ENCODE measurements at regions not wholly inside any gene's neighbourhood (a gene's known extent, or its start where the extent isn't known, plus 50 kb on each side); places are given as distances from the start of the nearest gene placed in this dataset.
"Not testable (repeated sequence)": the region's sequence is repeated elsewhere in the genome, so short reads cannot be mapped to it uniquely, and the experiment has no call there.

- CTCF ChIA-PET = no interaction called here
- Mint-ChIP-seq H3K27me3 (no peaks in the 10 kb centered on the region), H3K4me1 (no peaks in the 10 kb centered on the region), H3K4me3 (no peak overlapping the region), H3K36me3 (ENCODE audit: low read depth) (no peaks in the 10 kb centered on the region), H3K9me3 (ENCODE audit: low read depth) (peaks cover 26% of the 10 kb centered on the region), H3K27ac (no peak overlapping the region)
- ATAC-seq (no peak), DNase-seq (no peak)
- POLR2A ChIA-PET = no interaction called here
- intact Hi-C loops (cut with DNase I, micrococcal nuclease) = no loop called here
Measured at GRCh38 chr10:37067576-37067975, 57.8 kb upstream of the ANKRD30A start.

- ATAC-seq; H3K4me3 Mint-ChIP-seq; H3K27me3 Mint-ChIP-seq; DNase-seq; intact Hi-C loops (cut with DNase I, micrococcal nuclease); H3K4me1 Mint-ChIP-seq; CTCF ChIA-PET; POLR2A ChIA-PET; H3K27ac Mint-ChIP-seq; H3K36me3 Mint-ChIP-seq (ENCODE audit: low read depth): not testable (repeated sequence)
- H3K9me3 Mint-ChIP-seq (ENCODE audit: low read depth) = peaks cover 14% of the 10 kb centered on the region
Measured at GRCh38 chr10:37062296-37062695, 63.1 kb upstream of the ANKRD30A start.

- Mint-ChIP-seq H3K4me3 (no peak overlapping the region), H3K9me3 (ENCODE audit: low read depth) (peaks cover 5% of the 10 kb centered on the region), H3K27ac (no peak overlapping the region), H3K4me1 (no peaks in the 10 kb centered on the region), H3K27me3 (no peaks in the 10 kb centered on the region), H3K36me3 (ENCODE audit: low read depth) (no peaks in the 10 kb centered on the region)
- intact Hi-C loops (cut with DNase I, micrococcal nuclease) = no loop called here
- POLR2A ChIA-PET = no interaction called here
- DNase-seq = no peak
- CTCF ChIA-PET = no interaction called here
- no peak for ATAC-seq
Measured at GRCh38 chr10:37057261-37057660, 68.1 kb upstream of the ANKRD30A start.

GRCh38 chr10:37053476-37053875 lies 71.9 kb upstream of the ANKRD30A start:
- ATAC-seq (no peak), DNase-seq (no peak)
- no peaks in the 10 kb centered on the region for H3K36me3 Mint-ChIP-seq (ENCODE audit: low read depth)
- intact Hi-C loops (cut with DNase I, micrococcal nuclease) = no loop called here
- no peak overlapping the region for H3K4me3 Mint-ChIP-seq
- CTCF ChIA-PET = no interaction called here
- no peaks in the 10 kb centered on the region for H3K4me1 Mint-ChIP-seq
- H3K27me3 Mint-ChIP-seq = no peaks in the 10 kb centered on the region
- peaks cover 13% of the 10 kb centered on the region for H3K9me3 Mint-ChIP-seq (ENCODE audit: low read depth)
- POLR2A ChIA-PET = no interaction called here
- H3K27ac Mint-ChIP-seq = no peak overlapping the region

GRCh38 chr10:37049982-37050381 lies 75.4 kb upstream of the ANKRD30A start:
- ATAC-seq; H3K4me3 Mint-ChIP-seq; DNase-seq; POLR2A ChIA-PET; H3K36me3 Mint-ChIP-seq (ENCODE audit: low read depth); intact Hi-C loops (cut with DNase I, micrococcal nuclease); H3K4me1 Mint-ChIP-seq; H3K27ac Mint-ChIP-seq; H3K27me3 Mint-ChIP-seq: not testable (repeated sequence)
- H3K9me3 Mint-ChIP-seq (ENCODE audit: low read depth) = peaks cover 26% of the 10 kb centered on the region
- CTCF ChIA-PET = interaction anchor here (0.6 kb wide), 1 partner anchor 1100 kb away, joined by 3 read pairs; no protein-coding TSS in a partner anchor

GRCh38 chr10:37044319-37044718 lies 81.1 kb upstream of the ANKRD30A start:
- H3K9me3 Mint-ChIP-seq (ENCODE audit: low read depth) = peaks cover 23% of the 10 kb centered on the region
- H3K36me3 Mint-ChIP-seq (ENCODE audit: low read depth); H3K4me3 Mint-ChIP-seq; H3K27me3 Mint-ChIP-seq; H3K4me1 Mint-ChIP-seq; ATAC-seq; POLR2A ChIA-PET; CTCF ChIA-PET; intact Hi-C loops (cut with DNase I, micrococcal nuclease); DNase-seq; H3K27ac Mint-ChIP-seq: not testable (repeated sequence)

GRCh38 chr10:37035853-37036252 lies 89.5 kb upstream of the ANKRD30A start:
- Mint-ChIP-seq H3K9me3 (ENCODE audit: low read depth) (peaks cover 12% of the 10 kb centered on the region), H3K4me3 (no peak overlapping the region), H3K27ac (no peak overlapping the region), H3K36me3 (ENCODE audit: low read depth) (no peaks in the 10 kb centered on the region), H3K4me1 (no peaks in the 10 kb centered on the region), H3K27me3 (no peaks in the 10 kb centered on the region)
- ChIA-PET POLR2A (no interaction called here), CTCF (no interaction called here)
- intact Hi-C loops (cut with DNase I, micrococcal nuclease) = no loop called here
- DNase-seq (no peak), ATAC-seq (no peak)

- Mint-ChIP-seq H3K4me1 (no peaks in the 10 kb centered on the region), H3K27ac (no peak overlapping the region), H3K9me3 (ENCODE audit: low read depth) (peaks cover 13% of the 10 kb centered on the region), H3K4me3 (no peak overlapping the region), H3K27me3 (no peaks in the 10 kb centered on the region), H3K36me3 (ENCODE audit: low read depth) (no peaks in the 10 kb centered on the region)
- CTCF ChIA-PET = no interaction called here
- intact Hi-C loops (cut with DNase I, micrococcal nuclease) = no loop called here
- ATAC-seq = no peak
- no peak for DNase-seq
- POLR2A ChIA-PET = no interaction called here
Measured at GRCh38 chr10:37015498-37015897, 109.9 kb upstream of the ANKRD30A start.

- POLR2A ChIA-PET = no interaction called here
Measured at GRCh38 chr10:37010741-37011140, 114.7 kb upstream of the ANKRD30A start.

GRCh38 chr10:37008276-37008675 lies 117.1 kb upstream of the ANKRD30A start:
- H3K4me1 Mint-ChIP-seq; ATAC-seq; H3K27me3 Mint-ChIP-seq; POLR2A ChIA-PET; H3K27ac Mint-ChIP-seq; H3K4me3 Mint-ChIP-seq; CTCF ChIA-PET; H3K36me3 Mint-ChIP-seq (ENCODE audit: low read depth); intact Hi-C loops (cut with DNase I, micrococcal nuclease); DNase-seq: not testable (repeated sequence)
- peaks cover 15% of the 10 kb centered on the region for H3K9me3 Mint-ChIP-seq (ENCODE audit: low read depth)

More at GRCh38 chr10:37010741-37011140, 114.7 kb upstream of the ANKRD30A start:
- DNase-seq (no peak), ATAC-seq (no peak)
- intact Hi-C loops (cut with DNase I, micrococcal nuclease) = no loop called here
- Mint-ChIP-seq H3K9me3 (ENCODE audit: low read depth) (peaks cover 16% of the 10 kb centered on the region), H3K27ac (no peak overlapping the region), H3K27me3 (no peaks in the 10 kb centered on the region), H3K4me3 (no peak overlapping the region), H3K36me3 (ENCODE audit: low read depth) (no peaks in the 10 kb centered on the region), H3K4me1 (no peaks in the 10 kb centered on the region)
- CTCF ChIA-PET = no interaction called here

- Mint-ChIP-seq H3K4me3 (no peak overlapping the region), H3K9me3 (ENCODE audit: low read depth) (peaks cover 19% of the 10 kb centered on the region), H3K36me3 (ENCODE audit: low read depth) (no peaks in the 10 kb centered on the region), H3K4me1 (no peaks in the 10 kb centered on the region), H3K27ac (no peak overlapping the region), H3K27me3 (no peaks in the 10 kb centered on the region)
- DNase-seq (no peak), ATAC-seq (no peak)
- POLR2A ChIA-PET = no interaction called here
- intact Hi-C loops (cut with DNase I, micrococcal nuclease) = no loop called here
- CTCF ChIA-PET = no interaction called here
Measured at GRCh38 chr10:37003126-37003525, 122.3 kb upstream of the ANKRD30A start.

- CTCF ChIA-PET; DNase-seq; POLR2A ChIA-PET; H3K9me3 Mint-ChIP-seq (ENCODE audit: low read depth); H3K27me3 Mint-ChIP-seq; H3K36me3 Mint-ChIP-seq (ENCODE audit: low read depth); H3K4me1 Mint-ChIP-seq; H3K4me3 Mint-ChIP-seq; ATAC-seq; H3K27ac Mint-ChIP-seq; intact Hi-C loops (cut with DNase I, micrococcal nuclease): not testable (repeated sequence)
Measured at GRCh38 chr10:36995806-36996205, 129.6 kb upstream of the ANKRD30A start.

- Mint-ChIP-seq H3K4me1 (no peaks in the 10 kb centered on the region), H3K27ac (no peak overlapping the region), H3K9me3 (ENCODE audit: low read depth) (peaks cover 5% of the 10 kb centered on the region), H3K27me3 (no peaks in the 10 kb centered on the region), H3K36me3 (ENCODE audit: low read depth) (no peaks in the 10 kb centered on the region), H3K4me3 (no peak overlapping the region)
- no peak for ATAC-seq
- intact Hi-C loops (cut with DNase I, micrococcal nuclease) = no loop called here
- POLR2A ChIA-PET = no interaction called here
- CTCF ChIA-PET = no interaction called here
- no peak for DNase-seq
Measured at GRCh38 chr10:36994886-36995285, 130.5 kb upstream of the ANKRD30A start.

Data from activated CD4-positive, alpha-beta T cell treated with anti-CD3 and anti-CD28 coated beads for 36 hours (primary cell).